Peyer's patch (tissue), 4 donors: ENCODE measurements at regions not wholly inside any gene's neighbourhood (a gene's known extent, or its start where the extent isn't known, plus 50 kb on each side); places are given as distances from the start of the nearest gene placed in this dataset.

ENCODE experiments used
- POLR2A ChIP-seq, 2 donors: fragments of 450-650 bp; IDR thresholded peaks; one replicate each; pipeline ENCODE4 v1.5.1; 2017; ENCODE audit warnings: antibody characterized with exemption in 2 of 2, mild to moderate bottlenecking in 2 of 2, moderate library complexity in 2 of 2
- TF ChIP-seq, protein P1 (sequence below), 6 experiments: fragments of 450-650 bp in 4 of 6; fragments of 200-600 bp in 2 of 6; sonication (generic) in 1 of 6; IDR thresholded peaks; one replicate each; pipeline ENCODE4 v1.5.1; 2017 to 2019; ENCODE audit warnings: antibody characterized with exemption in 6 of 6, mild to moderate bottlenecking in 3 of 6, moderate library complexity in 1 of 6

DNA sequence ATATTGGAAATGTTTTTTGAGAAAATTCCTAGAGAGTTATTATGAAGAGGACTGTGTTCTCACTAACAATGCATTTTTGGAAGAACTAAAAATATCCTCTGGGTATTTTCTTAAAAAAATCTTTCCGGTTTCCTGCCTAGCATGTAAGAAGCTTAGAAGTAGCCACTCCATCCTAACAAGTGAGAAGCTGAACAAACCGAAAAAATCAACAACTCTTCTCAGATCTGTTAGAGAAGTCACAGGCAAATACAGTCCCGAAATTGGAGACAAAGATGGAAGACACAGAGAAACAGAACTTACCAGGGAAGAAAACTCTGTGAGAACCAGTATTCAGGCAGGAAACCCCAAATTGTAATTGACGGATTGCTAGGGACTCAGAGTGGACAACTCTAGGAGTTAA, 173.0 kb downstream of the KLF12 start:
- TF ChIP-seq, protein P1, sequence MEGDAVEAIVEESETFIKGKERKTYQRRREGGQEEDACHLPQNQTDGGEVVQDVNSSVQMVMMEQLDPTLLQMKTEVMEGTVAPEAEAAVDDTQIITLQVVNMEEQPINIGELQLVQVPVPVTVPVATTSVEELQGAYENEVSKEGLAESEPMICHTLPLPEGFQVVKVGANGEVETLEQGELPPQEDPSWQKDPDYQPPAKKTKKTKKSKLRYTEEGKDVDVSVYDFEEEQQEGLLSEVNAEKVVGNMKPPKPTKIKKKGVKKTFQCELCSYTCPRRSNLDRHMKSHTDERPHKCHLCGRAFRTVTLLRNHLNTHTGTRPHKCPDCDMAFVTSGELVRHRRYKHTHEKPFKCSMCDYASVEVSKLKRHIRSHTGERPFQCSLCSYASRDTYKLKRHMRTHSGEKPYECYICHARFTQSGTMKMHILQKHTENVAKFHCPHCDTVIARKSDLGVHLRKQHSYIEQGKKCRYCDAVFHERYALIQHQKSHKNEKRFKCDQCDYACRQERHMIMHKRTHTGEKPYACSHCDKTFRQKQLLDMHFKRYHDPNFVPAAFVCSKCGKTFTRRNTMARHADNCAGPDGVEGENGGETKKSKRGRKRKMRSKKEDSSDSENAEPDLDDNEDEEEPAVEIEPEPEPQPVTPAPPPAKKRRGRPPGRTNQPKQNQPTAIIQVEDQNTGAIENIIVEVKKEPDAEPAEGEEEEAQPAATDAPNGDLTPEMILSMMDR (IDR thresholded peaks at IDR 0.05) = no peak
- TF ChIP-seq POLR2A (IDR thresholded peaks at IDR 0.05) = no peak
